Superior temporal gyrus (tissue), 1 donor: ENCODE measurements at regions not wholly inside any gene's neighbourhood (a gene's known extent, or its start where the extent isn't known, plus 50 kb on each side); places are given as distances from the start of the nearest gene placed in this dataset.

Experiments used
- DNase-seq: peaks from one replicate; pipeline ENCODE4 v3.0.0-alpha.2; 2016; ENCODE audit errors: extremely low spot score

DNA sequence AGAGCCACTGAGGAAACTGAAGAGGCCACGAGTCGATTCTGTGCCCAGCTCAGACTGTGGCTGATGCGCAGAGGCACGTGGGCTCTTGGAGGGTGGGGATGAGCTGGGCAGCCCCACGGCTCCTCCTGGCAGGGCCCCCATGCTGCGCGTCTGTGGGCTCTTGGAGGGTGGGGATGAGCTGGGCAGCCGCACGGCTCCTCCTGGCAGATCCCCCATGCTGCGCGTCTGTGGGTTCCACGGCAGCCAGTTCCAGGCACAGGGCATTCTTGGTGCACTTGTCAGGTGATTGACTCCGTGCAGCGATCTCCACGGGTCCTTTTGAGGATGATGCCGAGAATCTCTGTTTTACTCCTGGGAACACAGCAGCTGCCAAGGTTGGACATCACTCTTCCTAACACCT is 138.1 kb upstream of the ZNF236 start:
- DNase-seq = no peak

DNA sequence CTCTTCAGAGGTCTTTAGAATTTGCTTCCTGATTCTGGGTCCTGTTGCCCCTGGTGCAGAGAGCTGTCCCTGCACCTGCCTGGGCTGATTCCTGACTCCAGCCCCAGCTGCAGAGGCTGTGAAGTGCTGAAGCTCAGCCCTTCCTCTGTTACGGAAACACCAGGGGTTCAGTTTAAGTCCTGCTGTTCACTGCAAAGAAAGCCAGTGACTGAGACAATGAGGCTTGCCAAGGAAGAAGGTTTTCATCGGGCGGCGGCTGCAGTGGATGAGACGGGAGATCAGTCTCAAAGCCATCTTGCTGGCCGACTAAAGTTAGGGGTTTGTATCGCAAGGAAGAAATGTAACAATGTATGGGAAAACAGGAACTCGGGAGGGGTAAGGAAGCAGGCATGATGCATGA is 142.4 kb upstream of the ZNF236 start:
- DNase-seq = no peak

DNA sequence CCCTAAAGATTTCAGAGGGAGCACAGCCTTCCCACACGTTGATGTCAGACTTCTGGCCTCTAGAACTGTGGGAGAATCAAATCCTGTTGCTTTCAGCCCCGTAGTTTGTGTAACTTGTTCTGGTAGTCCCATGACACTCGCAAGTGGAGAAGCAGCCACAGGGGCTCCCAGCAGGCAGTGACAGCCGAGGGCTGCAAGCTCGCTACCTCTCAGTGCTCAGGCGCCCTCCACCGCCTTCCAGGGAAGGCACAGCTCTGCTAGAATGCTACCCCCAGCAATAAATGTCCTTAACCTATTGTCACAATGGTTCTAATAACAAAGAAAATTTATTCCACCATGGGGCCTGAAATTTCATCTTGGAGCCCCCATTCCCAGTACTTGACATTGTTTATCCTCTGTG is 143.1 kb upstream of the ZNF236 start:
- DNase-seq = no peak

DNA sequence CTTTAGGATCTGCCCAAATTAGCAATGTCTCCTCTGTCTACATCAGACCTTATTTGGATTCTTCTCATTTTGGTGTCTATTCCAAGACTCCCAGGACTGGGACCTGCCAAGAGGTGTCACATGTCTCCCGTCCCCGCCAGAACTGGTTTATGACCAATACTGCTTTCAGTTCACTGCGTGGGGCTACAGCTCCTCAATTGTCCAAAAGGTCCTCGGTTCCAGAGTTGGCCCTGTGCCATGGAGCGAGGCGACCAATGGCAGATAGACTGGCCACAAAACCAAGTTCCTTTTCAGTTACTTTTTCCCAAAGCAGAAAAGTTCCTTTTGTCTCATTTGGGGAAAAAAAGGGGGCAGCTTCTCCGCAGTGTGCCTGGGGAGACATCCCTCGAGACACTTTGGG is 144.1 kb upstream of the ZNF236 start:
- peak; percentile 30 for DNase-seq

DNA sequence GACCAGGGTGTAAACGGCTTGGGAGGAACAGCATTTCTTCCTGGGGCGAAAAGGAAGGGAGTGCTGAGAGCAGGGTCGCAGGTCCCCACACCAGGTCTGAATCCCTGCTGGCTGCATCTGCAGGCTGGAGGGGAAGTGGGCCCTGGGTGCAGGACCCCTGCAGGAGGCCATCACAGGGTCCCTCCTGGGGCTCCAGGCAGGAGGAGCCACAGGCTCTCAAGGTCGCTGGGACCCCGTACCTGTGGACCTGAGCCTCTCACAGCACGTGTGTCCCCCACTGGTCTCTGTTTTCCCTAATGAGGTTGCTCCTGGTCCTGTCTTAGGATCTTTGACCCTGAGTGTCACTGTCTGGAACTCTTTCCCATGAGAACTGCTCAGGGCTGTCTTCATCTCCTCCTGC is 147.8 kb upstream of the ZNF236 start:
- DNase-seq = no peak

DNA sequence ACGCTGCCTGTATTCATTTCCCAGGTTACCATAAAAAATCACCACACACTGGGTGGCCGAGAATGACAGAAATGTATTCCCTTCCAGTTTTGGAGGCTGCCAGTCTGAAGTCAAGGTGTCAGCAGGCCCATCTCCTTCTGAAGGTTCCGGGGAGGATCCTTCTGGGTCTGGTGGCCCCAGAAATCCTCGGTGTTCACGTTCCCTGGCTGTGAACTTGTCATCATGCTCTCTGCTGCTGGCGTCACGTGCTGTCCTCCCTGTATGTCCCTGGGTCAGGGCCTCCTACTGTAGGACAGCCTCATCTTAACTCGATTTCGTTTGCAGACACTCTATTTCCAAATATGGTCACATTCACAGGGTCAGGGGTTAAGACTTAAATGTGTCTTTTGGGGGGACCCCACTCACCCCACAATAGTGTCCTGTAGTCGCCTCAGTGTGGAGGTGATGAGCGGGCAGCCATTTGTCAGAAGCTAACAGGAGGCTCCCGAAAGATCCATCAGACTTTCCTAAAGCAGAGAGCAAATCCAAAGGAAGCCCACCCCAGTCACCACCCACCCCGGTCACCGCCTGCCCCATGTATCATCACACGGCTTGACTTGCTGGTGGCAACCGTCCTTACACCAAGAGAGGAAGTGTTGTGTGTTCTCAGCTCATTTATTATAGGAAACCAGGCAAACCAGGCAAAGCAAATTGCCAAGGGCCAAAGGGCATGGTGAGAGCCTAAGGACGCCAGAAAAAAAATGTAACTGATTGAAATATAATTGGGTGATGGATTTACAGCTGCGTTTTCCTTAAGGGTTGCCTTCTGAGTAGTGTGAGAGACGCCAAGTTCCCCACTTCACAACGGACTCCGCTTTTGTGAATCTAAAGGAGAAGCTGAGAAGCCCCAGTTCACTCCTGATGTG is 148.8 kb upstream of the ZNF236 start:
- DNase-seq = no peak

DNA sequence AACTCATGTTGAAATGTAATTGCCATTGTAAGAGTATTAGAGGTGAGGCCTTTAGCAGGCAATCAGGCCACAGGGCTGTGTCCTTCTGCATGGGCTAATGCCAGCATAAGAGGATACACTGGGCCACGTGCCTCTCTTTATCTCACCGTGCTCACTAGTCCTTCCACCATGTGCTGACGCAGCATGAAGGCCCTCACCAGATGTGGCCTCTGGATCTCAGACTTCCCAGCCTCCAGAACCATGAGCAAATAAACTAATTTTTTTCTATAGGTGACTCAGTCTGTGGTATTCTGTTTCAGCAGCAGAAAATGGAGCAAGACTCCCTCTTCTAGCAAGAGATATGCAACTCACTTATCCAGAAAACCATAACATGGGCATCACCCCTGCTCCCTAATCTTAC is 149.7 kb upstream of the ZNF236 start:
- no peak for DNase-seq

DNA sequence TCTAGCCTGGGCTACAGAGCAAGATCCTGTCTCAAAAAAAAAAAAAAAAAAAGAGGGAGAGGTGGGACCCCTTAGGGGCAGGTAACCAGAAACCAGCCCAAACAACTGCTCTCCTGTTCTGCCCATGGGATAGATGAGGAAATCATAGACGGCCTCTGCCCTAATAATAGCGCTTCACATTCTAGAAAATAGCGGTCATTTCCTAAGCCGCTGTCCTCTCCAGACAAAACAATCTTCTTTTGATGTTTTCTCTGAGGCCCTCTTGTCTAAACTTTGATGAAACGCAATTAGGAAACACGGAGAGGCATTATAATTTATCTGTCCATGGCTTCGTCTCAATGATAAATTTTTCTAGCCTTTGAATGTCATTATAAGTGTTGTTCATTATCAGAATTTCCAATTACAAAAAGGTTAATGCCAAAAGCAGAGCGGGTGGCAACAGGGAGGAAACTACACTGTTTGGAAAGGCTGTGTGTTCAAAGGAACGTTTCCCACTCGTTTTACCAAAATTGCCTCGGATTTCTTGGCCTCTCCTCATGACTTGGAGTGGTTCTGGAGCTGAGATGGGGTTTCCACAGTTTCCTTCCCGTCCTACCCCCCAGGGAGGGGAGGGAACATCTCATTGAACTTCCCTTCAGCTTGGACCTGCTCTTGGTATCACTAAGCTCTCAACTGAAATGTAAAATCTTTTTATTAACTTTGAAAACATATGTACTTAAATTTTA is 151.6 kb upstream of the ZNF236 start:
- DNase-seq = peak; percentile 37

DNA sequence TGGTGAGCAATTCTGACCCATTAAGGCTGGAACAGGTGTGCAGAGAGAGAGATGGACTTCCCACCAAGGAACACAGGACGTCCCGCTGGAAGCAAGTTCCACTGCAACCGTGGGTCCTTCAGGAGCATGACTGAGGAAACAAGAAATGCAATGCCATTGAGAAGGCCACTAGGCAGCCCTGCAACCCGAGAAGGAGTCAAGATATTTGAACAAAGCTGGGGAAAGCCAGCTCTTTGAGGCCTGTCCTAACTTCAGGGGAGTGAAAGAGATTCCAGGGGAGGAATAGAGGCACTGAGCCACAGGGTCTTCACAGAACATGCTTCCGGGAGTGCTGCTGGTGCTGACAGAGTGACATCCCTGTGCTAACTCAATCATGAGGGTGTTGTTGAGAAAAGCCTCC is 153.8 kb upstream of the ZNF236 start:
- DNase-seq = no peak

DNA sequence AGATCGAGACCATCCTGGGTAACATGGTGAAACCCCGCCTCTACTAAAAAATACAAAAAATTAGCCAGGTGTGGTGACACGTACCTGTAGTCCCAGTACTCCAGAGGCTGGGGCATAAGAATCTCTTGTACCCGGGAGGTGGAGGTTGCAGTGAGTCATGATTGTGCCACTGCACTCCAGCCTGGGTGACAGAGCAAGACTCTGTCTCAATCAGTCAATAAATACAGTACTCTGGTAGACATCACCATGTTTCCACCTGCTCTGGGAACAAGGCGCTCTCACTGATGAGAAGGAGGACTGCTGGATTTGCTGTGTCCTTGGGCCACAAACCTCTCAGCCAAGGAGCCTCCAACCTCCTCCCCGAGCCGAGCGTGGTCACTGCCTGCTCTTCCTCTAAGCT is 154.2 kb upstream of the ZNF236 start:
- no peak for DNase-seq

DNA sequence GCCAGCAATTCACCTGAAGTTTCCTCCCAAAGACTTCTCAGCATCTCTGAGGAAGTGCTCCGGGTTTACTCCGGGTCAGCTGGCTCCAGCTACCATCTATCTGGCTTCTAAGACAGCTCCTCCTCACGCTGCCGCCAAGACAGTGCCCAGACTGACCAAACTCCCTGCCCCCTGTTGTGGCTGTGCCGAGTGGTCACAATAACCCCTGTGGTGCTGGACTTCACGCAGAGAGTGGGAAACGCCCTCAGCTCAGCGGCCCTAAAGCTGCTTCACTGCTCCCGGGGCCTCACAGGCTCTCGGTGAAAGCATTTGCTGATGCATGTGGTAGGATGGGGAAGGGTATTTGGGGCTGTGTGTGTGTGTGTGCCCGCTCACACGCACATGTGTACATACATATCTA is 154.8 kb upstream of the ZNF236 start:
- DNase-seq = no peak

DNA sequence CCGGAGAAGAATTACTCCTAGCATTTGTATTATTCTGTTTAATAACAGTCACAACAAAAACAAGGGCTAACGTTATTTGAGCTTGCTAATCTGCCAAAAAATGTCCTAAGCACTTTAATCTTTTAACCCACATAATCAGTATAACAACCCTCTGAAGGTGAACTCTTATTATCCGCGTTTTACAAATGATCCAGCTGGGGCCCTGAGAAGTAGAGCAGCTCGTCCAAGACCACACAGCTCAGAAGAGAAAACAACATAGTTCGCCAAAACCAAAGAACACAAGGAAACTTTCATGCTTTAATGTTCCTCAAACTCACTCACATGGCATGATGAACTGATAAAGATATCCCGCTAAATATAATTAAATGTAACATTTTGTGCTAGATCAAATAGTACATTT is 159.7 kb upstream of the ZNF236 start:
- no peak for DNase-seq

DNA sequence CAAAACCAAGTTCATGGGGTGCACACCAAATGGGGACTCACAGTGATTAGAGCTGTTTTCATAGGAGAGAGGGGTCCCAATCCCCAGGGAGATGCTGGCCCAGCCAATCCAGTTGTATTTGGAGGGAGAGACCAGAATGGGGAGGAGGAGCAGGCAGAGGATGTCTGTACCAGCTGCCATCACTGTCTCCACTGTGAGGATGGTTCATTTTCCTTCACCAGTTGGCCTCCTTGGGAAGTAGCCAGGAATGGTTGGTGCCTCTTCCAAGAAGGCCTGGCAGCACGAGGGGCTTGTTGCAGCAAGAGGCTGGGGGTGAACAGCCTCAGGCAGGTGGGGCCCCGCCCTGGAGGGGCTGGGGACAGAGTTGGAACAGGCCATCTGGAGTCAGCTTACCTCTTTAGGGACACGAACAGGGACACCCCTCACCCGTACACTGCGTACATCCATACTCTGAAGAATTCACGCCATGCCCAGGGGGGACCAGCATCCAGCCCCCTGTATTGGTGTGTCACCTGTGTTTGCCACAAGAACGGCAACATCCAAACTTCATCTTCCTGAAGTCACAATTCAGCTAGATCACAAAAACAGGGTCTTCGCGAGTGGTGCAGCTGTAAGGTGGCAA is 161.7 kb upstream of the ZNF236 start:
- no peak for DNase-seq

DNA sequence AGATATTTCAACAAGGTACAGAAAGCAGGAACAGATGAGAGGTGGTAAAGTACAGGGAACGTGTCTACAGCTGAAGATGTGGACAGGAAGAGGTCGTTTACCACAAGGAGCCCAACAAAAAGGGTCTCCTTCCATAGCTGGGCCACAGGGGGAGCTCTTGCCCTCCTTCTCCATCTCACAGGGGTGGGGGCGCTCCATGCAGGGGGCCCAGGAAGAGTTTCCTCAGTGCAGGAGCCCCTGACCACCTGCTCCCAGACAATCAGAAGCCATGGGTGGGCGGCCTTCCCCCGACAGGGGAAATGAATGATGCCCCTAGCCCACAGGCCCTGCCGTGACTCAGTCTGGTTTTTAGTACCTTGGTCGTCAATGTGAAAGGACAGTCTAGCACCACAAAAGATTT is 163.6 kb upstream of the ZNF516 start:
- DNase-seq = no peak

DNA sequence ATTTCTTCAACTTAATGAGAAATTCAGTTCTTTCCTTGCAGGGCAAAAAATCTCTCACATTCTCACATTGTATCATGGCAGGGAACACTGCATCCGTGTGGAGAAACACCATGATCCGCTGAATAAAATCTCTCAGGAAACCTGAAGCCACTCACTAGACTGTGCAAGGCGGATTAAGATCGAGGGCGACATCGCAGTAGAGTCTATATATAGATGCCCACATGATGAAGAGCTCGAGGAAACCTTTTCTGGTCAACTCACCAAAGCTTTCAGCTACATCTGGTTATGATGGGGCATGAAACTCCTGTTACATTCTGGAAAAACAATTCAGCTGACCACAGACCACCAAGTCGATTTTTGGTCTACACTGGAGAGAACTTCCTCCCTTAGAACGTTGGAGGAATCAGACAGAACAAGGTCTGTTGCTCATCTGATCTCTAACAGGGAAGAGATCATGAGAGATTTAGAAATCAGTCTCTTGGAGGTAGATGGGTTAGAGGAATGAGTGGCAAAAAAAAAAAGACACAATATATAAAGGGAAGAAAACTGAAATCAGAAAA is 162.9 kb upstream of the ZNF516 start:
- DNase-seq = no peak

DNA sequence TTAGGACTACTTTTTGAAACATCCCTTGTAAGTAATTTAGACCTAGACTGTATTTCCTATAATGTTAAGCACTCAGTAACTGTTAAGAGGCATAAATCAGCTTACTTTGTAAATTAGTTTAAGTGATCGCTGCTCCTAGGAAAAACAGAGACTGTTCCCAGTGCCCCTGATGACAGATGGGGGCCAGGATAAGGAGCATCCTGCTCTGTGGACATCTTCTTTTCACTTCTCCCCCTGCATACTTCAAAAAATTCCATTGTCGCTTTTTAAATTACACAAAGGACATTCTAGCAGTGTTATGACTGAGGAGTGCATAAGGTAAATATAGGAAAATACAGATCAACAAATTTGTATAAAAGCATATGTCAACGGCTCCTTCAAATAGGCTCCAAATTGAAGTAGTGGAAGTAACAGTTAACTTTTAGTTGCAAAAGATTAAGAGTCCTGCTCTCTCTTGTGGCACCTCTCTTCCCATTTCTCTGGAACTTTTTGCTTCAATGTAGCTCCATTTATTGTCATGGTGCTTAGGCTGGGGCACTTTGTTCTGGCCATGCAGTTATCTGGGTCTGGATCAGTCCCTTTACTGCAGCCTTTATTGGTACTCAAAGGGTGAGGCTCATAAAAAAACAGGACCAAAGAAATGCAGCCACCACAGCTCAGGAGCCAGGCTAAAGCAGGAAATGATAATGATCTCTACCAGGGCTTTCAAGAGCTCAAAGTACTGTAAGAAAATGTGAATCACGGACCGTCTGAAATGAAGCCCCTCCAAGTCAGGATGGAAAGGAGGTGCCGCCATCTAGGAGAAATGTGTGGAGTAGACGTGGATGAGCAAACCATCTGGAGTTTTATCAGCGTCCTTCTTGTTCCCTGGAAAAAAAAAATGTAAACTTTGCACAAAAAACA is 162.1 kb upstream of the ZNF516 start:
- no peak for DNase-seq

DNA sequence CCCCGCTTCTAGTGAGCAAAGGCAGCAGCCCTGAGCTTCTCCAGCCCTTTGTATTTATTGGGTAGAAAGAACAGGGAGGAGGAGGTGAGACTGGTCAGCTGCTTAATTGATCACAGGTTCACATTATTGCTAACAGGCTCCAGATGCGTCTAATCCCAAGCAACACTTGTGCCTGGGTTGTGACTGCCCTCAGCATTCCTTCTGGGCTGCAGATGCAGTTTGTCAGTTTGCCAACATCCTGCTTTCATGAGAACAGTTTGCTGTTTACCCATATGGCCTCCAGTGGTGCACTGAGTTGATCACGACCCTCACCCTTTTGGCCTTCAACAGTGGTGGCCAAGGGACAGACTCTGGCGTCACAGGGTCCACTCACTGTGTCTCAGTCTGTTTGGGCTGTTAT is 159.5 kb upstream of the ZNF516 start:
- no peak for DNase-seq

DNA sequence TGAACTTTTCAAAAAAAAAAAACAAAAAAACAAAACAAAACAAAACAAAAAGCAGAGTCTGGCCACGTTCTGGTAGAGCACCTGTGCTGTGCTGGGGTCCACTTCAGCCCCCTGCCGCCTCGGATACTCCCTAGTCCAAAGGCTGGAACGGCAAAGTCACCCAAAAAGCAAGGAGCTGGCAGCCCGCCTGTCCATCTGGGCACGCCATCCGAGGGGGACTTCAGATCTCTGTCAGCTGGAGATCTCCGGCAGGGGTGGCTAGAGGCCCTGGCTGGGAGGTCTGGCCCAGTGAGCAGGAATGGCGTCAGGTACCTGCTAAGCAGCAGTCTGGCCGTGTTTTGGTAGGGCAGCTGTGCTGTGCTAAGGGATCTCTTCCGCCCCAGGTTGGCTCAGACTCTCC is 152.3 kb upstream of the ZNF516 start:
- no peak for DNase-seq

DNA sequence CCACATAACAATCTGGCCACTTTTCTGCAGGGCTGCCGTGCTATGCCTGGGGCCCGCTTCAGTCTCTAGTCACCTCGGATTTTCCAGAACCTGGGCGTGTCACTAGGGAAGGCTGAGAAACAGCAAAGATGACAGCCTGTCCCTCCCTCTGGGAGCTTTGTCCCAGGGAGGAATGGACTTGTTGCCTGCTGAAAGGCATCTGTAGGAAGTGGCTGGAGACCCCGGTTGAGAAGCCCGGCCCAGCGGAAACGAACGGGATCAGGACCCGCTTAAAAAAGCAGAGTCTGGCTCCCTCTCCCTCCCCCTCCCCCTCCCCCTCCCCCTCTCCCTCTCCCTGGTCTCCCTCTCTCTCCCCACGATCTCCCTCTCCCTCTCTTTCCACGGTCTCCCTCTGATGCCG is 149.5 kb upstream of the ZNF516 start:
- no peak for DNase-seq

DNA sequence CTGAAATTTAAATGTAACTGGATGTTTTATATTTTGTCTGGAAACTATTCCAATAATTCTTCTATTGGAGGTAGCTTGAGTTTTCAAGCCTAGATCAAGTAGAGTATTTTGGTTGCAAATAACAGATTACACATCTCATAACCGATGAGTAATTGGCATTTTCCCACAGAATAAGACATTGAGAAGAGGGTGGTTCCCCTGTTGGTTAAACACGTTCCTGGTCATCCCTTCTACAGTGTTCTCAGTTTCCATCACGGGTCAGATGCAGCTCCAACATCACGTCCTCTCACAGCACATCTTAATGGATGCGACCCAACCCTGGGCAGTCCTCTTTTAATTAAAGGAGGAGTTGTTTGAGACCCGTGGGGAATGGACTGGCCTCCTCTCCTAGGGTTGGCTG is 149.0 kb upstream of the ZNF516 start:
- DNase-seq = no peak

DNA sequence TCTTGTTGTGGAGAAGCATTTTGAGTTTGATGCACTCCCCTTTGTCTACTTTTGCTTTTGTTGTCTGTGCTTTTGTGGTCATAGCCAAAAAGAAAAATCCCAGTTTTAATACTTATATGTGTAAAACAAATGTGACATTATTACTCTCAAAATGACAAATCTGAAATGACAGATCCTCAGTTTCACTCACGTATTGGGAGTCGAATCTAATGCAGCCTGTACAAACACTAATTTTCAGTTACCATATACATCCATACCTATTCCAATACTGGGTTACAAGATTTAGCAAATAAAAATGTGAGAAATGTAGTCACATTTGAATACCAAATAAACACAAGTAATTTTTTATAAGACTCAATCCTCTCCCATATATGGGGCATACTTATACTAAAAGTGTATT is 148.2 kb upstream of the ZNF516 start:
- DNase-seq = no peak

DNA sequence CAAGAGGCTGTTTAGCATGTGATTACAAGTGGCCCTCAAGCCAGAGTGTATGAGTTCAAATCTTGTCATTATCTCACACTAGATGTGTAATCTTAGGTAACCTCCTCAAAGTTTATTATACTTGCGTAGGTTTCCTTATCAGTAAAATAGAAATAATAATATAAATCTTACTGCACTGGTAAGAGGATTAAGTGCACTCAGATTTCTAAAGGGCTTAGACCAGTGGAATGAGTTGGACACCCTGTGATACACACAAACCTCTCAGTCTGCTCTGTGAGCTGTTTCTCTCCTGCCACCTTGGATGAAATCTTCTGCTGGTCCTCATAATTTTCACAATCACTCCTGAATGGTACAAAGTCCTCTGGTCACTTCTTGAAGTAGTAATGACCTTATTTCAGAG is 145.4 kb upstream of the ZNF516 start:
- DNase-seq = no peak
